ENCODE measurements at regions not wholly inside any gene's neighbourhood (a gene's known extent, or its start where the extent isn't known, plus 50 kb on each side); places are given as distances from the start of the nearest gene placed in this dataset.

DNA sequence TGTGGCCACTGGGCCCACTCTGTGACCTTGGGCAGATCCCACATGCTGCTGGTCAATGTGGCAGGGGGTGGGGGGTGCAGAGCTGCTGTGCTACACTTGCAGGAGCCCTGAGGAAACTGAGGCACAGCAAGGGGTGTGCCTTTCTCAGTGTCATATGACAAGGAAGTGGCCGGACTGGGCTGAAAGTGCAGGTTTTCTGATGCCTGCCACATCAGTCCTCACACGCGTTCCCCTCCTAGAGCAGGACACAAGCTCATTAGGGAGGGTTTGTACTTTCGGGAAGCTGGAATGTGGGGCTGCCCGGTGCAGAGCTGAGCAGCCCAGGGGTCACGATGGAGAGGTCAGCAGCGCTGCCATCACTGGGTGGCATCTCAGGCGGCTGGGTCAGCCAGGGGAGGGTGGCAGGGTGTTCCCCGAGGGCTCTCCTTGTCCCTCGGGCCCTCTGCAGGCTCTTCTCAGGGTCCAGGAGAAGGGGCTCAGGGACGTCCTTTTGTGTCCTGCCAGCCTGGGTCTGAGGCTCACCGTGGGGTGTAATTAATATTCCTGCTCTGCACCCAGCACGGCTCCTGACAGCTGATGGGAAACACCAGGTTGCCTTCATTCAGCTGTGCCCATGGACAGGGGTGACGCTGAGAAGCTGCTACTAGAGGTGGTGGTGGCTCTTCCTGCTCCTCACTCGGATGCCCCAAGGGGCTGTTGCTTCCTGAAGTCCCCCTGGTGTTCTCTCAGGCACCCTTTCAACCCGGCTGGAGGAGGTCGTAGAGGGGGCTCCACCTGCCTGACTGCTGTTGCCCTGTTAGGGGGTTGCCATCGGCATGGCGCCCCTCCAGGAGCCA lies 62.1 kb upstream of the HDAC4 start:
- DNase-seq, result no peak

DNA sequence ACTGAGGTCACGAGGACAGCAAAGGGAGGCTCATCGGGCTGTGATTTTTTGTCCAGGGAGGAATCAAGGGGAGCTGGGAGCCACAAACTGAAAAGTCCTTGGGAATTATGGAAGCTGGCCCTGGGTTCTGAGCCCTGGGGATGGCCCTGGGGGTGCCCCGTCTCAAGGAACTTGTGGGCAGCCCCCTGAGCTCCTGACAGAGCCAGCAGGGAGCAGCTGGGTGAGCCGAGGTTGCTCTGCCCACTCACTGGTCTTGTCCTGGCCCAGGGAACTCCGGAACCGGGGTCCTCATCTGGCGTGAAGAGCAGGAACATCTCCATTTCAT lies 61.3 kb upstream of the HDAC4 start:
- DNase-seq, result no peak

DNA sequence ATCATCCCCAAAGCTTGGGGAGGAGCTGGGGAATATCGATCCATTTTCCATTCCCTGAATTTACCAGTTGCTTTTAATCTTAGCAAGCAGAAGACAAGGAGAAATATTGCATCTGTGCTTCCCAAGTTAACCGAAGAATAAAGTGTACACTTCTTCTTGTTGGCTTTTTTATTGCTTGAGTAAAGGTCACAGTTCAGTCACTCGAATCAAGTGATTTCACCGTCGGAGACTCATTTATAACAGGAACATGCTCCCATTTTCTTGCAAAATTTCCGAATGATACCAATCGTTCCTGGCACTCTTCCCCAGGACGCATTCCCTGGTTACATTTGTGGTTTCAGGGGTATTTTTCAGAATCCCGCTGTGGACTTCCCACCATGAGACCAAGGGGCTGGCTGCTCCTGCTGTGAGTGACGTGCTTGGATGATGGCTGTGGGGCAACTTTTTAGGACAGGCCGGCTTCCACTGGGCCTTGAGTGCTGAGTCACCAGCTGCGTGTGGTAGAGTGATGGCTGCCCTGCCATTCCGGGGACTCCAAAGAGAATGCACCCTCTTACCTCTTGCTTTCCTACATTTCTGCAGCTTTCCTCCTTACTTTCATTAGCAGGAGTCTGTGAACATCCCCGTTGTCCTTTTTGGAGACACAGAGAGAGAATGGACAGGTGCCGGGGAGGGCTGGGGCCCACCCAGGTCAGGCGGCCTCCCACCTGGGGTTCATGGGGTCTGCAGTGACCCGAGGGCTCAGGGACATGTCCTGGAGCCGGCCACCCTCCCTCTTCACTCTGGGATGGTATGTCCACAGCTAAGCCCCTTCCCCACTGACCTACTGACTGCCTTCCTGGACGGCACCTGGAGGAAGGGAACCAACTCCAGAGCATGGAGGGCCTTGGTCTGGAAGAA lies 60.7 kb upstream of the HDAC4 start:
- no peak for DNase-seq

DNA sequence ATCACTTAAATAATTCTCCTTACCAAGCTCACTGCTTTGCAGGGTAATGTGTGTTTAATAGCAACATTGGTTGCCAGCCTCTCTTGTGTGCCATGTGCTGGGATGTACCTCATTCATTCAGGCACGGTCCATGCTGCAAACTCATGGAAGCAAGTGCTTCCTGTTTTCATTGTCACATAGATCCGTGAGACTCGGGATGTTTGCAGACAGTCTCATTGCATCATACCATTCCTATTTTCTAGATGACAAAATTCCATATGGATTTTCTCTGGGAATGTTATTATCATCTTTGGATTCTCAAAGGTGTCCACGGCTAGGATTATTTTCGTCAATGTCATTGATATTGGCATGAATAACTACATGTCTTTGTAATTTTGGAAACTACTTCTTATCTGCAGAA lies 60.0 kb upstream of the HDAC4 start:
- DNase-seq, result no peak

DNA sequence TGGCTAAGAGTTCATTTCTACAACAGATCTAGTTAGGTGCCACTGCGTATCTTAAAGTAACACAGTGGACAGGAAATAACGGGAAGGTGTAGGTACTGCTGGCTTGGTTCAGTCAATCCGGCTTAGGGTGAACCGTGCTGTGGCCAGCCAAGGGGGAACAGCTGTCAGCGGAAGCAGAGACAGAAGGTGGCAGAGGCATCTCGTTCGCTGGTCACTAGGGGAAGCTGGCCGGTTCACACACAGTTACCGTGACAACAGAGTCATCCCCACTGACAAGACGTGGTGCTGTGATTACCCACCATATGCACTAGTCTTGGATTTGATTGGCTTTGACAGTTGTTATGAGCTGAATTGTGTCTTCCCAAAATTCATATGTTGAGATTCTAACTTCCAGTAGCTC lies 58.8 kb upstream of the HDAC4 start:
- DNase-seq, result no peak

DNA sequence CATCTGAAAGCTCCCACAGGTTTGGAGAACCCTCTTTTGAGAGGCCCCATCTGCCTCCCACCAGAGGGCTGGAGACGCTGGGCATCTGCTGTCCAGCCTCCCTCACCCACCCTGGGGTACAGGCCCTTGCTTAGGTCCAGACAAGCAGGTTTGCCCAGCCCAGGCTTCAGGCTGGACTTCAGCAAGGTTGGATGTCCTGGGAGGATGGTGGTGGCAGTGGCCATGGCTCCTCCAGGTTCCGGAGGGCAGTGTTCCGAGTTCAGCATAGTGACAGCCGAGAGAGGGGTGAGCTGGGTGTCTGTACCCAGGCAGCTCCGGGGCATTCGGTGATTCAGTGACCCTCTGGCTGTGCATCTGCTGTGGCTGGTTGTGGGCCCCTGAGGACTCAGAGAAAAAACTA lies 58.2 kb upstream of the HDAC4 start:
- DNase-seq, result no peak

DNA sequence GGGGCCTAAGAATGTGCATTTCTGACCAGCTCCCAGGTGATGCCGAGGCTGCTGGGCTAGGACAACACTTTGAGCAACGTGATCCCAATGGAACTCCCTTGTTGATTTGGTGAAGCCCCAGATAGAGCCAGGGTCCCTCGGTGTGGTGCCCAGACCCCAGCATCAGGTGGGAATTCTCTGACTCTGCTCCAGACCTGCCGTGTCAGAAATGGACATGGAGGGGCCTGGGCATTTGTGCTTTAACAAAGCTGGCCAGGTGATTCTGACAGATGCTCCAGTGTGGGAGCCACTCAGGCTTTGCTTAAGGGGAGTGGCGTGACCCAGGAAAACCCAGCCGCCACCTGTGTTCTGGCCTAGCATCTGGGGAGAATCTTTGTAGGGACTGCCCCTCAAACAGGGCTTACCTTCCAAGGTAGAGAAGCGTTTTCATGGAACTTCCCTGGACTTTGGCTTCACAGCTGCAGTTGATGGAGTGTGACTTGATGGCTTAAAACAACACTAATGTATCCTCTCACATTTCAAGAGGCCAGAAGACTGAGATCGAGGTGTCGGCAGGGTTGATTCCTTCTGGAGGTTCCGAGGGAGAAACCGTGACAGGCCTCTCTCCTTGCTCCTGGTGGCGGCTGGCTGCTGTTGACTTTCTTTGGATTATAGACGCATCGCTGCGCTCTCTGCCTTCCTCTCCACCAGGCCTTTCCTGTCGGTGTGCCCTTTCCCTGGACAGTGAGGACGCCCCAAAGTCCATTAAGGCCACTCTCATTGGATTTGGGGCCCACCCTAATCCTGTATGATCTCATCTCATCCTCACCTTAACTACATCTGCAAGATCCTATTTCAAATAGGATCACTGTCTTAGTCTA lies 57.0 kb upstream of the HDAC4 start:
- DNase-seq, result no peak

DNA sequence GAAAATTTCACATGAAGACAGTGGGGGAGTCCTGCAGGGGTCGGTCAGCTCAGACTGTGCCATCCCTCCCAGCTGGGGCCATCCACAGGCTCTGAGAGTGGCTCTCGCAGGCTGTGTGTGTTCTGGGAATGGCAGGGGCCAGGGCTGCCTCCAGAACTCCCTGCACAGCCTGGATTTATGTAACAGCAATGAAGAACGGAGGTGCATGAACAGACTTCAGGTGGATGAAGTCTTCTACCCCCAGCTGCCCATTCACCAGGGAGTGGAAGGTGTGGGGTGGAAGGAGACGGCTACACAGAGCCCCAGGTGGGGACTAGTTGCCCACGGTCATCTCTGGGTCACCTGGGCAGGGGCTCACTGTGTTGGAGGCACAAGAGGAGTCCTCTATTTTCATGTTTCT lies 56.1 kb upstream of the HDAC4 start:
- DNase-seq, result no peak

DNA sequence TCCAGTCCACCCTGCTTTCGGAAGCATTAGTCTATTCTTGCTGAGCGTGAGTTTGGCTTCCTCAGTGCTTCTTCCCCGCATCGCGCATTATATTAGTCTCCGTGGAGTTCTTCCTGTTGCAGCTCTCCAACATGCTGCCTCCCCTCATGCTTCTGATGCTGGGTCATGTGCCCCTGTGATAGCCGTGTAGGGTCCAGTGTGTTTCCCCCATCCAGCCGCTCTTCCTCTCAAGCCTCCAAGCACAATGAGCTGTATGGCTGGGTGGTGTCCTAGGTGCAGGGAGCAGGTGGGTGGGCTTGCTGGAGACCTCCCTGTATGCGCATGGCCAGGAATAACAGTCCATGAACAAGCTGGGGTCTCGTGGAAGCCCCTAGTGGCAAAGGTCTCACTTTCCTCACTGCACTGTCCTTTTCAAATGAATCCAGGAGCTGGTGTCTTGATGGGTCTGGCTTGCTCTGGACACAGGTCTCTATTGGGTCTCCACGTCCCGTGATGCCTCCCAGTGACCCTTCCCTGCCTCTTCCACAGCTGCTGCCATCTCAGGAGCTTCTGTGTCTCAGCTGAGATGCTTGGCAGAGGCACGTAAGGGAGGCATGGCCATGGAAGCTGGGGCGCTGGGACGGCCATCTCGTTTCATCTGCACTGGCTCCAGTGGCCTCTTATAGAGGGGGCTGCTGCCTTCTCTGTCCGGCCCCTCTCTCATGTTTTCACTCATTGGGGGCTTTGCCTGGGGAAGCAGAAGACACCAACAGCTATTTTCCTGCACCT lies 54.8 kb upstream of the HDAC4 start:
- DNase-seq, result no peak

DNA sequence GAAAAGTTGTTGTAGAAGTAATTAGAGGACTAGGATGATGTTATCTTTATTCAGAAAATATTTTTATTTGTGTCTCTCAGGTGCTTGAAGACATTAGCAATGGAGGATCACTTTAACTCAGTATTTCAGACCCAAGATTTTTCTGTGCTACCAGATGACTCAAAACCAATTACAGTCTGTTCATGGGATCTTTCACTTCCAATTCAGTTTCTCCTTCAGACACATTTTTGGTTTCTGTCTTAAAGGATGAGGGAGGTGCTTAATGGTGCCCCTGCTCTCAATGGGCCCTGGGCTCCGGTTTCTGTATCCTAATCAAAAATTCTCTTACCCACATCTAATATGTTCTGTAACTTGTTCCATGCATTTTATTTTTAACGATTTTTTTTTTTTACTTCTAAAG lies 53.7 kb upstream of the HDAC4 start:
- DNase-seq, result no peak
